K562 (cell line): ENCODE measurements at regions not wholly inside any gene's neighbourhood (a gene's known extent, or its start where the extent isn't known, plus 50 kb on each side); places are given as distances from the start of the nearest gene placed in this dataset.

Source experiments
- ATAC-seq: fragments of 200-7000 bp; cut with Tn5 transposase; 3 replicates; pipeline ENCODE4 v1.9.1; 2020; ENCODE audit warnings: moderate library complexity
- BruUV-seq: library from RNA; stranded (reverse); fragments of 400-500 nt; replicated peaks from 2 replicates; lab custom pipeline; 2021; lab: Mats Ljungman, UMichigan
- CTCF ChIA-PET: fragments of 300-600 bp; formaldehyde crosslinking; extraction: SDS; loops from one replicate; lab custom pipeline; 2021; ENCODE audit warnings: low intra/inter-chr PET ratio; lab: Yijun Ruan, JAX
- POLR2A ChIA-PET: fragments of 300-600, 350-650 bp; sonication (Branson Sonifier 250); formaldehyde crosslinking; extraction: SDS; loops from one replicate; lab custom pipeline; 2021; ENCODE audit warnings: antibody characterized with exemption, inconsistent platforms; lab: Yijun Ruan, JAX
- DNase-seq, 4 experiments: peaks; one replicate each; pipeline versions ENCODE4 v3.0.0 to v3.0.0-alpha.2; 2011 to 2018; ENCODE audit warnings: low spot score in 3 of 4, mixed read lengths in 3 of 4; ENCODE audit errors: extremely low read depth in 1 of 4
- FAIRE-seq: peaks from 2 replicates; lab custom pipeline; 2011; peaks lifted over from hg19 to GRCh38; lab: Jason Lieb, UNC
- H2AFZ ChIP-seq: 2 replicates; pipeline ENCODE4 v1.6.0; 2011; ENCODE audit warnings: low read depth, low read length, control low read depth, inconsistent platforms
- H3K27ac ChIP-seq: fragments of 200-600 bp; 3 replicates; pipeline ENCODE4 v1.8.0; 2011; ENCODE audit warnings: low read depth, mild to moderate bottlenecking, control low read depth, inconsistent platforms, low read length, moderate library complexity, mixed read lengths; ENCODE audit errors: extremely low read depth
- H3K27me3 ChIP-seq, 2 experiments: fragments of 300-600 bp in 1 of 2; 2 replicates in 1 of 2; 3 replicates in 1 of 2; pipeline versions ENCODE4 v1.6.0 to v1.8.0; 2011; ENCODE audit warnings: inconsistent platforms in 2 of 2, low read length in 2 of 2, mild to moderate bottlenecking in 1 of 2, mixed read lengths in 1 of 2, moderate library complexity in 1 of 2; ENCODE audit not compliant: control insufficient read depth in 2 of 2, insufficient read depth in 2 of 2
- H3K36me3 ChIP-seq: fragments of 300-600 bp; 3 replicates; pipeline ENCODE4 v1.8.0; 2011; ENCODE audit warnings: mild to moderate bottlenecking, low read length, inconsistent platforms; ENCODE audit not compliant: control insufficient read depth, insufficient read depth
- H3K4me1 ChIP-seq, 2 experiments: fragments of 200-600 bp in 1 of 2; replicated peaks in 1 of 2; 2 replicates in 1 of 2; 3 replicates in 1 of 2; pipeline versions ENCODE4 v1.5.1 to v1.8.0; 2011; ENCODE audit warnings: inconsistent platforms in 2 of 2, low read length in 2 of 2, mild to moderate bottlenecking in 1 of 2, mixed read lengths in 1 of 2, moderate library complexity in 1 of 2; ENCODE audit not compliant: control insufficient read depth in 2 of 2, insufficient read depth in 2 of 2
- H3K4me2 ChIP-seq: 2 replicates; pipeline ENCODE4 v1.6.1; 2011; ENCODE audit warnings: low read length, control low read depth, inconsistent platforms, mixed read lengths; ENCODE audit not compliant: insufficient read depth
- H3K4me3 ChIP-seq: fragments of 200-600 bp; sonication (generic), shearing (Covaris generic); 2 replicates; pipeline ENCODE4 v1.5.1; 2016; ENCODE audit warnings: control low read depth, inconsistent platforms
- H3K79me2 ChIP-seq: fragments of 200-600 bp; 3 replicates; pipeline ENCODE4 v1.8.0; 2011; ENCODE audit warnings: low read length, inconsistent platforms; ENCODE audit not compliant: control insufficient read depth, insufficient read depth
- H3K9ac ChIP-seq, 2 experiments: 2 replicates each; pipeline versions ENCODE4 v1.6.0 to v1.6.1; 2011; ENCODE audit warnings: low read depth in 2 of 2, low read length in 2 of 2, control low read depth in 1 of 2, inconsistent platforms in 1 of 2, mild to moderate bottlenecking in 1 of 2, mixed read lengths in 1 of 2; ENCODE audit not compliant: insufficient read depth in 1 of 2
- H3K9me1 ChIP-seq: one replicate; pipeline ENCODE4 v1.6.0; 2011; ENCODE audit warnings: inconsistent platforms, mild to moderate bottlenecking, low read length, moderate library complexity; ENCODE audit not compliant: control insufficient read depth, insufficient read depth
- H3K9me3 ChIP-seq: replicated peaks from 2 replicates; pipeline ENCODE4 v1.5.1; 2011; ENCODE audit warnings: low read depth, low read length, inconsistent platforms; ENCODE audit not compliant: control insufficient read depth, insufficient read depth
- H4K20me1 ChIP-seq: replicated peaks from 2 replicates; pipeline ENCODE4 v1.6.1; 2011; ENCODE audit warnings: low read length, inconsistent platforms, mixed read lengths; ENCODE audit not compliant: control insufficient read depth, insufficient read depth
- ADNP ChIP-seq: fragments of 200-800 bp; sonication (Bioruptor generic); IDR thresholded peaks from 2 replicates; pipeline ENCODE4 v1.6.1; 2016; ENCODE audit warnings: missing genetic modification characterization, missing compliant biosample characterization
- E2F3 ChIP-seq: fragments of 250-450 bp; sonication (Bioruptor Pico); IDR thresholded peaks from 2 replicates; pipeline ENCODE4 v1.4.0; 2020; ENCODE audit warnings: mild to moderate bottlenecking
- HMG20B ChIP-seq: fragments of 250-450 bp; sonication (Bioruptor Pico); IDR thresholded peaks from 2 replicates; pipeline ENCODE4 v1.5.0; 2021; ENCODE audit warnings: mild to moderate bottlenecking
- HNRNPUL1 ChIP-seq: fragments of 200-400 bp; formaldehyde crosslinking; IDR thresholded peaks from 2 replicates; pipeline ENCODE4 v1.6.1; 2017; ENCODE audit warnings: low read length
- KLF13 ChIP-seq: fragments of 450-650 bp; IDR thresholded peaks from 2 replicates; pipeline ENCODE4 v1.6.1; 2016; ENCODE audit warnings: missing genetic modification characterization, low read depth, mild to moderate bottlenecking, missing compliant biosample characterization, moderate library complexity, borderline replicate concordance
- LARP7 ChIP-seq: fragments of 450-650 bp; IDR thresholded peaks from 2 replicates; pipeline ENCODE4 v1.6.1; 2016
- MAX ChIP-seq: sonication (generic); formaldehyde crosslinking; IDR thresholded peaks from 2 replicates; pipeline ENCODE4 v1.9.0; 2022; ENCODE audit warnings: mild to moderate bottlenecking, missing genetic modification reagents
- POLR2AphosphoS2 ChIP-seq: IDR thresholded peaks from 2 replicates; pipeline ENCODE4 v1.6.1; 2012; ENCODE audit warnings: low read length, improper control_type of control experiment
- SP2 ChIP-seq: IDR thresholded peaks from 2 replicates; pipeline ENCODE4 v1.6.1; 2011; ENCODE audit warnings: mild to moderate bottlenecking, low read depth, low read length, moderate library complexity; ENCODE audit not compliant: poor library complexity, severe bottlenecking; ENCODE audit errors: extremely low read depth
- TAF9B ChIP-seq: fragments of 450-650 bp; IDR thresholded peaks from 2 replicates; pipeline ENCODE4 v1.6.1; 2018; ENCODE audit warnings: mild to moderate bottlenecking; ENCODE audit not compliant: partially characterized antibody
- TBL1XR1 ChIP-seq, 2 experiments: IDR thresholded peaks; 2 replicates each; pipeline ENCODE4 v1.6.1; 2012; ENCODE audit warnings: improper control_type of control experiment in 2 of 2, low read length in 2 of 2, mild to moderate bottlenecking in 1 of 2
- ZBTB33 ChIP-seq: sonication (generic); formaldehyde crosslinking; IDR thresholded peaks from 2 replicates; pipeline ENCODE4 v1.8.1; 2023; ENCODE audit warnings: mild to moderate bottlenecking, missing genetic modification reagents
- ZNF592 ChIP-seq: fragments of 450-650 bp; IDR thresholded peaks from 2 replicates; pipeline ENCODE4 v1.6.1; 2017; ENCODE audit warnings: antibody characterized with exemption, mild to moderate bottlenecking
- WGBS: fragments of 100-300 bp; shearing (Covaris generic); methylation state at CpG from one replicate; pipeline ENCODE4 v1.1.6; 2016; ENCODE audit warnings: low coverage, mixed read lengths; ENCODE audit not compliant: insufficient coverage; ENCODE audit errors: missing lambda C conversion rate; 5-methylcytosine and 5-hydroxymethylcytosine counted together
- in situ Hi-C: fragments of 300-500 bp; cut with MboI; formaldehyde crosslinking; loops from 4 replicates; pipeline ENCODE4 v1.15.0; 2018; ENCODE audit warnings: inconsistent platforms, mixed read lengths
- intact Hi-C: fragments of 100-400 bp; cut with micrococcal nuclease; formaldehyde crosslinking; loops from 2 replicates; pipeline ENCODE4 v1.14.2; 2022

GRCh38 chr3:178302966-178303930, 233.0 kb upstream of the KCNMB2 start (continued):
- no peak for TF ChIP-seq ZNF592
- TF ChIP-seq, all 486 proteins: peak for 0

GRCh38 chr3:178304758-178305467, 231.3 kb upstream of the KCNMB2 start:
- WGBS: 17% methylated on average over 1 of the region's 1 CpG
- Histone ChIP-seq H3K79me2 (no peaks in the 10 kb centered on the region), H3K27ac (no peak overlapping the region), H2AFZ (no peak overlapping the region), H3K4me1 (peaks cover 0 to 10% of the 10 kb centered on the region in 2 experiments; a peak in 2 of 5 replicates), H3K4me3 (no peak overlapping the region), H3K36me3 (no peaks in the 10 kb centered on the region), H3K9ac (no peak overlapping the region), H3K9me3 (no peaks in the 10 kb centered on the region), H3K4me2 (no peak overlapping the region), H3K9me1 (no peaks in the 10 kb centered on the region), H3K27me3 (no peaks in the 10 kb centered on the region), H4K20me1 (no peaks in the 10 kb centered on the region)
- no peak for DNase-seq
- no peak for FAIRE-seq
- CTCF ChIA-PET: no interaction called here
- intact Hi-C loops: loop anchor here (5.0 kb wide), 1 partner anchor 43 kb away; no protein-coding TSS in a partner anchor
- POLR2A ChIA-PET: no interaction called here
- BruUV-seq: no TSS peak
- ATAC-seq: no peak
- in situ Hi-C loops: no loop called here
- TF ChIP-seq MAX (no peak), SP2 (no peak), ZBTB33 (no peak), LARP7 (no peak), TAF9B (no peak), HNRNPUL1 (no peak), E2F3 (CRISPR knock-in tag) (no peak), TBL1XR1 (IDR thresholded peaks at IDR 0.05; ENCODE audit: low read length in 2 of 2) (no peak), KLF13 (tag) (no peak), HMG20B (CRISPR knock-in tag) (no peak), ADNP (no peak), POLR2AphosphoS2 (no peak)
